HEK293 (cell line): ENCODE measurements at regions not wholly inside any gene's neighbourhood (a gene's known extent, or its start where the extent isn't known, plus 50 kb on each side); places are given as distances from the start of the nearest gene placed in this dataset.
"Not testable (repeated sequence)": the region's sequence is repeated elsewhere in the genome, so short reads cannot be mapped to it uniquely, and the experiment has no call there.

Source experiments
- CTCF ChIA-PET: fragments of 350-600 bp; formaldehyde crosslinking; extraction: SDS; loops from one replicate; lab custom pipeline; 2021; ENCODE audit warnings: antibody characterized with exemption; lab: Yijun Ruan, JAX
- POLR2A ChIA-PET: fragments of 300-600 bp; formaldehyde crosslinking; extraction: SDS; loops from one replicate; lab custom pipeline; 2020; ENCODE audit warnings: antibody characterized with exemption, inconsistent platforms; lab: Yijun Ruan, JAX
- H3K27ac ChIP-seq: fragments of 200-500 bp; sonication (Bioruptor generic); 2 replicates; pipeline ENCODE4 v1.5.1; 2014; ENCODE audit warnings: low read depth, low read length, control low read depth, inconsistent platforms; ENCODE audit errors: extremely low read depth
- H3K36me3 ChIP-seq, 2 experiments: fragments of 200-500 bp in 1 of 2; sonication (Bioruptor generic) in 1 of 2; 1 replicate in 1 of 2; 2 replicates in 1 of 2; pipeline ENCODE4 v1.5.1; 2014 to 2017; ENCODE audit warnings: inconsistent platforms in 2 of 2, low read length in 2 of 2; ENCODE audit not compliant: control insufficient read depth in 2 of 2, insufficient read depth in 1 of 2
- H3K4me1 ChIP-seq: fragments of 200-500 bp; sonication (Bioruptor generic); 2 replicates; pipeline ENCODE4 v1.5.1; 2014; ENCODE audit warnings: mild to moderate bottlenecking, low read length, inconsistent platforms; ENCODE audit not compliant: control insufficient read depth, insufficient read depth
- H3K4me3 ChIP-seq: 2 replicates; pipeline ENCODE4 v1.5.1; 2011; ENCODE audit warnings: low read depth, mild to moderate bottlenecking, control low read depth, low read length, moderate library complexity
- H3K9me3 ChIP-seq: fragments of 200-500 bp; sonication (Bioruptor generic); 2 replicates; pipeline ENCODE4 v1.5.1; 2014; ENCODE audit warnings: low read depth, low read length, inconsistent platforms; ENCODE audit not compliant: control insufficient read depth, insufficient read depth

GRCh38 chrX:3914813-3915212 is 201.4 kb upstream of the PRKX start:
- H3K27ac ChIP-seq, H3K36me3 ChIP-seq, H3K4me1 ChIP-seq, POLR2A ChIA-PET, H3K4me3 ChIP-seq, H3K9me3 ChIP-seq, CTCF ChIA-PET: not testable (repeated sequence)

DNA sequence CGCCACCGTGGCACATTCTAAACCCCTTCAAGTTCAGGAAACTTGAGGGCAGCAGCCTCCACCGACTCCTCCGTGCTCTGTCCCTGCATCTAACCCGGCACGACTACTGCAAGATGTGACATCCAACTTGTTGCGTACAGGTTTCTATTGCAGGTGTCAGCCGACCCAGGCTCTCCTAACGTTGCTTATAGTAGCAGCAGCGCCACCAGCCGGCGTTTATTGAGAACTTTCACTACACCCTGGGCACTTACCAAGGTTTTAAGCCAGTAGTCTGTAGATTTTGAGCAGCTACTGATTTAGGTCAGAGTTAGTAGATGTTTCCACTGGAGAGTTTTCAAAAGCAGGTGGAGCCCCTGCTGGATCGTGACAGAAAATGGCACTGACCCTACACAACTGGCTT is 200.6 kb upstream of the PRKX start:
- H3K9me3 ChIP-seq, H3K27ac ChIP-seq, POLR2A ChIA-PET, H3K4me1 ChIP-seq, H3K36me3 ChIP-seq, H3K4me3 ChIP-seq, CTCF ChIA-PET: not testable (repeated sequence)

- H3K9me3 ChIP-seq, H3K4me1 ChIP-seq, CTCF ChIA-PET, H3K4me3 ChIP-seq, POLR2A ChIA-PET, H3K36me3 ChIP-seq, H3K27ac ChIP-seq: not testable (repeated sequence)
These were observed 197.6 kb upstream of the PRKX start for GRCh38 chrX:3911012-3911411.

DNA sequence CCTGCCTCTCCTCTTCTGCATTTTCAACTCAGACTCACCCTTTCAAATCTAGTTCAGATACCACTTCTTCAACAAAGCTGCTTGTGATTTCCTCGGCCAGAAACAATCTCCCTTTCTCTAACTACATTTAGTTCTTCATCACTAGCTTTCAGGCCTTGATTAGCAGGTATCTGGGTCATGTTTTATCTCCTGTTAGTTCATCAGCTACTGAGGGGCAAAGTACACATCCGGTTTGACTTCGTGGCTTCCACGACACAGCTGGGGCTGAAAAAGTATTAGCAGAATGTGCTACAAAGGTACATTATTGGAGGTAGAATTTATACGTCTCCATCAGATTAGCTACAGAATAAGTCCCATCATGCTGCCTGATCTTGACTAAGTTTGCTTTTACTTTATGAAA is 197.2 kb upstream of the PRKX start:
- H3K36me3 ChIP-seq, CTCF ChIA-PET, H3K4me3 ChIP-seq, H3K27ac ChIP-seq, H3K4me1 ChIP-seq, POLR2A ChIA-PET, H3K9me3 ChIP-seq: not testable (repeated sequence)

- H3K27ac ChIP-seq, CTCF ChIA-PET, POLR2A ChIA-PET, H3K36me3 ChIP-seq, H3K4me3 ChIP-seq, H3K4me1 ChIP-seq, H3K9me3 ChIP-seq: not testable (repeated sequence)
These were observed 192.2 kb upstream of the PRKX start for GRCh38 chrX:3905522-3906258.

DNA sequence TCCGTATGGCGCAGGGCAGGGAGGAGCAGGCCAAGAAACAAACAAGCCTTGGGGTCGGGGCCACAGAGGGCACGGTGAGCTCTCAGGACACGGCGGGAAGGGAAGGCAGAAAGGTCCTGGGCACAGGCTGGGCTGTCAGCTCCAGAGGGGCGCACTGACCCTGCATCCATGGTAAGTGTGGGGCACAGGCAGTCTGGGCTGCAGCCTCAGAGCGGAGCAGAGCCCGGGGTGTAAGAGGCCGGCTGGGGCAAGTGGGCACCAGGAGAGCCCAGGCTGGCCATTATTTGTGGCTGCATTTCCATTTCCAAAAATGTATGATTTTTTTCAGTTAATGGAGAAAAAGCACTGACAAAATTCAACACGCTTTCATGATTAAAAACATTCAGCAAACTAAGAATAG is 188.8 kb upstream of the PRKX start:
- H3K9me3 ChIP-seq, H3K27ac ChIP-seq, H3K4me3 ChIP-seq, CTCF ChIA-PET, H3K4me1 ChIP-seq, H3K36me3 ChIP-seq, POLR2A ChIA-PET: not testable (repeated sequence)

- H3K9me3 ChIP-seq, H3K27ac ChIP-seq, CTCF ChIA-PET, H3K4me3 ChIP-seq, H3K36me3 ChIP-seq, H3K4me1 ChIP-seq, POLR2A ChIA-PET: not testable (repeated sequence)
These were observed 183.3 kb upstream of the PRKX start for GRCh38 chrX:3896755-3897154.

DNA sequence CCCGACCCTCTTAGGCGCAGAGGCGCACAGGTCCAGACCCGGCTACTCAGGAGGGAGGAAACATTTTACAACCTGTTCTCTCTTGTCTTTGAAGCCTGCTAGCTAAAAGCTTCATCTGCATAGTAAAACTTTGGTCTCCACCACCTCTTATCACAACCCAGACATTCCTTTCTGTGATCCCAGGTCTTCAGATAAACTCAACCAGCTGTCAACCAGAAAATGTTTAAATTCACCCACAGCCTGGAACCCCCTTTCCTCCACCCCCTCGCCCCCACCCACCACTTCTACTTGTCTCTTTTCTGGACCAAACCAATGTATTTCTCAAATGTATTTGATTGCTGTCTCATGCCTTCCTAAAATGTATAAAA is 169.1 kb upstream of the PRKX start:
- POLR2A ChIA-PET, H3K4me3 ChIP-seq, H3K27ac ChIP-seq, CTCF ChIA-PET, H3K36me3 ChIP-seq, H3K4me1 ChIP-seq, H3K9me3 ChIP-seq: not testable (repeated sequence)

DNA sequence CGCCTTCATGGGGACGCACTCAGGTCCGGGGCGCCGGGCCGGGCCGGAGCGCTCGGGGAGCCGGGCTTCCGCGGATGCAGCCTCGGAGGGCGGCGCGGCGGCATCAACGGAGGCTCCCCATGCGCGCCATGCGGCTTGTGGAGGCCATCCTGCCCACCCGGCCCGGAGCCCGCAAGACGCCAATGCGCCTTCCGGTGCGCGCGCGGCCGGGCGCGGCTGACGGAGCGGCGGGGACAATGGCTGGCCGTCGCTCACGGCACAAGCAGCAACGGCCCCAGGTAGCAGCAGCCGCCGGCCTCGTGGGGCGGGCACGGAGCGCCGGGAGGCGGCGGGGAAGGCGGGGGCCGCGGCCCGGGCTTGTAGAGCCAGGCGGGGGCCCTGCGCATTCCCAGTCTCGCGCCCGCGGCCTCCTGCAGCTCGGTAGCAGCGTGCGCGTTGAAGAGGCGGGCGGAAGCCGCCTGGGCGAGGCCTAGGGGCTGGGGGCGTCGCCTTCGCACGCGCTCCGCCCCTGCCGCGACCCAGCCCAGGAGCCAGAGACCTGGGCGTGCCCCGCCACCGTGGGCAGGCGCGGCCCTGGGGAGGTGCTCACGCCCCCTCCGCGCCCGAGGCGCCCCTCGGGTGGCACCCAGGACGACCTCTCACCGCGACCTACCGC is 168.6 kb upstream of the PRKX start:
- H3K9me3 ChIP-seq, CTCF ChIA-PET, H3K27ac ChIP-seq, H3K4me1 ChIP-seq, H3K4me3 ChIP-seq, POLR2A ChIA-PET, H3K36me3 ChIP-seq: not testable (repeated sequence)

GRCh38 chrX:3881255-3881895 is 167.9 kb upstream of the PRKX start:
- POLR2A ChIA-PET, H3K4me1 ChIP-seq, H3K9me3 ChIP-seq, H3K27ac ChIP-seq, H3K4me3 ChIP-seq, CTCF ChIA-PET, H3K36me3 ChIP-seq: not testable (repeated sequence)

- H3K9me3 ChIP-seq, CTCF ChIA-PET, H3K36me3 ChIP-seq, H3K4me1 ChIP-seq, H3K4me3 ChIP-seq, H3K27ac ChIP-seq, POLR2A ChIA-PET: not testable (repeated sequence)
These were observed 162.9 kb upstream of the PRKX start for GRCh38 chrX:3876393-3876792.
